NCI-H524 (cell line): ENCODE measurements at regions not wholly inside any gene's neighbourhood (a gene's known extent, or its start where the extent isn't known, plus 50 kb on each side); places are given as distances from the start of the nearest gene placed in this dataset.
"Not testable (repeated sequence)": the region's sequence is repeated elsewhere in the genome, so short reads cannot be mapped to it uniquely, and the experiment has no call there.

Experiments
- DNase-seq, 2 experiments: peaks; one replicate each; lab custom pipeline; 2025; lab: John Stamatoyannopoulos, UW

- DNase-seq, result no peak
Observed at GRCh38 chr10:33506391-33506790, 171.9 kb upstream of the NRP1 start.

GRCh38 chr10:33501161-33501560, 166.7 kb upstream of the NRP1 start:
- no peak for DNase-seq

GRCh38 chr10:33498391-33498891, 164.0 kb upstream of the NRP1 start:
- no peak for DNase-seq

GRCh38 chr10:33497338-33497737, 162.9 kb upstream of the NRP1 start:
- DNase-seq, result no peak

- DNase-seq, result no peak
Observed at GRCh38 chr10:33496096-33496495, 161.6 kb upstream of the NRP1 start.

GRCh38 chr10:33494694-33495265, 160.3 kb upstream of the NRP1 start:
- no peak for DNase-seq

GRCh38 chr10:33493978-33494377, 159.5 kb upstream of the NRP1 start:
- no peak for DNase-seq

GRCh38 chr10:33493497-33493896, 159.0 kb upstream of the NRP1 start:
- no peak for DNase-seq

GRCh38 chr10:33492701-33493345, 158.4 kb upstream of the NRP1 start:
- DNase-seq, result no peak

GRCh38 chr10:33489501-33490176, 155.2 kb upstream of the NRP1 start:
- no peak for DNase-seq

GRCh38 chr10:33487014-33487776, 152.7 kb upstream of the NRP1 start:
- DNase-seq, result no peak

- no peak for DNase-seq
Observed at GRCh38 chr10:33485276-33485675, 150.8 kb upstream of the NRP1 start.

- peak in 1 of 2 experiments; percentile 15 for DNase-seq
Observed at GRCh38 chr10:33484787-33485186, 150.3 kb upstream of the NRP1 start.

GRCh38 chr10:33483816-33484190, 149.3 kb upstream of the NRP1 start:
- DNase-seq, result peak; percentile 43 to 78

GRCh38 chr10:33483124-33483815, 148.8 kb upstream of the NRP1 start:
- peak; percentile 43 to 78 for DNase-seq

GRCh38 chr10:33482486-33482885, 148.0 kb upstream of the NRP1 start:
- DNase-seq, result no peak

GRCh38 chr10:33481184-33481583, 146.7 kb upstream of the NRP1 start:
- no peak for DNase-seq

- DNase-seq, result not testable (repeated sequence)
Observed at GRCh38 chr10:33480417-33480816, 145.9 kb upstream of the NRP1 start.

- DNase-seq, result no peak
Observed at GRCh38 chr10:33478675-33479125, 144.2 kb upstream of the NRP1 start.

- DNase-seq, result no peak
Observed at GRCh38 chr10:33478089-33478674, 143.7 kb upstream of the NRP1 start.

GRCh38 chr10:33477291-33478088, 143.0 kb upstream of the NRP1 start:
- no peak for DNase-seq
